Stimulated activated CD8-positive, alpha-beta memory T cell treated with anti-CD3 and anti-CD28 coated beads, Interleukin-7, amount 100 ng/mL, for 4 hours (primary cell): ENCODE measurements at regions not wholly inside any gene's neighbourhood (a gene's known extent, or its start where the extent isn't known, plus 50 kb on each side); places are given as distances from the start of the nearest gene placed in this dataset.
"Not testable (repeated sequence)": the region's sequence is repeated elsewhere in the genome, so short reads cannot be mapped to it uniquely, and the experiment has no call there.

Experiments
- DNase-seq, 2 donors: peaks; one replicate each; pipeline ENCODE4 v3.0.0-alpha.2; 2020; ENCODE audit warnings: low read depth in 2 of 2

DNA sequence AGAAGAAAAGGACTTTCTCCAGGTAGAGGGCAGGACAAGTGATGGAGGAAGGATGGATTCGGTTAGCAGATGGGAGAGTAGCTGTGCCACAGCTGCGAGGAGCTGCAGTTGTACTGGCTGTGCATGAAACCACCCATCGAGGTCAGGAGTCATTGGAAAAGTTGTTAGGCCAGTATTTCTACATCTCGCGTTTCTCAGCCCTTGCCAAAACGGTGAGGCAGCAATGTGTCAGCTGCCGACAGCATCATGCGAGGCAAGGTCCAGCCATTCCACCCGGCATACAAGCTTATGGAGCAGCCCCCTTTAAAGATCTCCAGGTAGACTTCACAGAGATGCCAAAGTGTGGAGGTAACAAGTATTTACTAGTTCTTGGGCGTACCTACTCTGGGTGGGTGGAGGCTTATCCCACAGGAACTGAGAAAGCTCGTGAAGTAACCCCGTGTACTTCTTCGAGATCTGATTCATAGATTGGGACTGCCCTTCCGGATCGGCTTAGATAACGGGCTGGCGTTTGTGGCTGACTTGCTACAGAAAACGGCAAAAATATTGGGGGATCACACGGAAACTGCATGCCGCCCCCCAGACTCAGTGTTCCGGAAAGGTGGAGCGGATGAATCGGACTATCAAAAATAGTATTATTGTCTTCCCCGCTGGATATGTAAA, 105.0 kb upstream of the HMX1 start:
- not testable (repeated sequence) for DNase-seq

DNA sequence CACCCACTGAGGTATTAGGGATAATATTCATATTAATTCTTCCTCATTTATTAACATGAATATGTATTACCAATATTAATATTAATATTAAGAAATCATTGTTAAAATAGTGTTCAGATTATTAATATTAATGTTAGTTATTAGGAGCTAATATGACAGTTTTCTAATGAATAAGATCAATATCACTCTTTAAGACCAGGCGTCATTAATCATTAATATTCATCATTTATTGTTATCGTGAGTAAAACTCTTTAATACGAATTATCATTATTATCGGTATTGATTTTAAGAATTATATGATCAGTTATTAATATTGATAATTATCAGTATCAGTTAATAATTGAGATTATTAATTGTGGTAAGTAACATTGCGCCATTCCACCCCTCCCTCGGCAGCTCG, 101.0 kb upstream of the HMX1 start:
- not testable (repeated sequence) for DNase-seq

DNA sequence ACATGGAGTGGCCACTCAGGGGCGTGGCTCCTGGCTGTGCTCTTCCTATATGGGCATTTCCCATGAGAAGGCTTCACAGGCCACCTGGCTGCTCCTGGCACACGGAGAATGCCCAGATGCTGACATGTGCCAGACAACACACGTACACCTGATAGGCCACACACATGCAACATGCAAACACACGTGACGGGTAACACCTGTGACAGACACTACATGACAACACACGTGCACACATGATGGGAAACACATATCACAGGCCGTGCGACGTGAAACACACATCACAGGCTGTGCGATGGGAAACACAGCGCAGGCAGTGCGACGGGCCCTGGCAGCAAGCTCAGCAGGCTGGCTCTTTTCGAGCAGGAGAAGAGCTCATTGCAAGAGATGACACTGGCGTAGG, 94.3 kb upstream of the HMX1 start:
- not testable (repeated sequence) for DNase-seq

DNA sequence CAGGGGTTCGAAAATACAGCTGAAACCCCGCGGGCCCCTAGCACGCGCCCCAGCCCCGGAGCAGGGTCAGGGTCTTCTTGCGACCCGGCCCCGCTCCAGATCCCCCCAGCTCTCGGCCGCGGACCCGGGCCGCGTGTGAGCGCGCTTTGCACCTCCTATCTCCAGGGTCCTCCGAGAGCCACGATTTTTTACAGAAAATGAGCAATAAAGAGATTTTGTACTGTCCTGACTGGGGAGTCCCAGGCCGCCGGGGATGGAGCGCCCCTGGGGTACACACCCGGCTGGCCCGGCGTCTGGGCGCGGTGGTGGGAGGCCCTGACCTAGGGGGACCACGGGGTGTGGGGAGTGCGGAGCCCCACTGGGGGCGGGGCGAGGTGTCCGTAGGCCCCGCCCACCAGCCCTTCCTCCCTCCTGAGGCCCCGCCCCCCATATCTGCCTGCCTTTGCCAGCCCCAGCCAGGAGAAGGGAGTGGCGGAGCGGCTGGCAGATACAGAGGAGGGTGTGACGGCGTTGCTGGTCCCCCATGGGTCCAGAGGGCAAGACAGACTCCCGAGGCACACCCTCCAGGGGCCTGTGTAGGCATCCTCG, 92.7 kb upstream of the HMX1 start:
- DNase-seq = not testable (repeated sequence)

DNA sequence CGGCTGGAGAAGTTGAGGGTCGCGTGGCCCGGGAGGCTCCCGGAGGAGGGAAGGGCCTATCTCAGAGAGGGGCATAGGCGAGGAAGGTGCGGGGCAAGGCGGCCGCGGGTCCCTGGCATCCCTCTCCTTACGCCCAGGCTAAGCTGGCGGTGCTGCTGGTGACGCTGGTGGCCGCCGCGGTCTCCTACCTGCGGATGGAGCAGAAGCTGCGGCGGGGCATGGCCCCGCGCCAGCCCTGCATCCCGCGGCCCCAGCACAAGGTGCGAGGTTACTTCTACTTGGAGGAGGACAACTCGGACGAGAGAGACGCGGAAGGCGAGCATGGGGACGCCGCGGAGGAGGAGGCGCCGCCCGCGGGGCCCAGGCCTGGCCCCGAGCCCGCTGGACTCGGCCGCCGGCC, 91.9 kb upstream of the HMX1 start:
- DNase-seq = not testable (repeated sequence)

DNA sequence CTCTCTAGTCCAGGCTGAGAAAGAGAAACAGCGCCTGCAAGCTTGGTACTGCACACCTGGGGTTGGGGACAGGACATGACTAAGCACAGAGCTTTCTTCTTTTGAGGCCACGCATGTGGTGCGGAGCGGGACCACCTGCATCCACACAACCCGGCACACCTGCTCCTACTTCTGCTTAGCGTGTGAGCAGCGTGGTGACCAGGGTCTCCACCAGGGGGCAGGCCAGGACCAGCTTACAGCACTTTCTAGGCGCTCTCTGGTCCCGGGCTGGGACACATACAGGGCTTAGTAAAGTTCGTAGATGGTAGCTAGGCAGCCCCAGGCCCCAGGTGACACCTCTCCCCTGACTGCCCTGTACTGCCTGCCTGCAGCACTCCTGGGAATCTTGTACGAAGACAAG, 89.7 kb upstream of the HMX1 start:
- not testable (repeated sequence) for DNase-seq

DNA sequence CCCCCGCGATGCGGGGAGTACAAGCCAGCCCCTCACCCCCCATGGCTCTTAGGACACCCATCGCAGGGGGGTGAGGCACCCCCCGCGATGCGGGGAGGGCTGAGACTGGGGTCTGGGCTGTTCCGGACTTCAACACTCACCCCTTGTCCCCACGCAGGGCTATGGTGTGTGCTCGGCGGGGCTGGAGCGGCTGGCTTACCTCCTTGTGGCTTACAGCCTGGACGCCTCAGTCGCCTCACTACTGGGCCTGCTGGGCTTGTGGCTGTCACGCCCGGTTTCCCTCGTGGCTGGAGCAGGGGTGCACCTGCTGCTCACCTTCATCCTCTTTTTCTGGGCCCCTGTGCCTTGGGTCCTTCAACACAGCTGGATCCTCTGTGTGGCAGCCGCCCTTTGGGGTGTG, 87.8 kb upstream of the HMX1 start:
- not testable (repeated sequence) for DNase-seq

DNA sequence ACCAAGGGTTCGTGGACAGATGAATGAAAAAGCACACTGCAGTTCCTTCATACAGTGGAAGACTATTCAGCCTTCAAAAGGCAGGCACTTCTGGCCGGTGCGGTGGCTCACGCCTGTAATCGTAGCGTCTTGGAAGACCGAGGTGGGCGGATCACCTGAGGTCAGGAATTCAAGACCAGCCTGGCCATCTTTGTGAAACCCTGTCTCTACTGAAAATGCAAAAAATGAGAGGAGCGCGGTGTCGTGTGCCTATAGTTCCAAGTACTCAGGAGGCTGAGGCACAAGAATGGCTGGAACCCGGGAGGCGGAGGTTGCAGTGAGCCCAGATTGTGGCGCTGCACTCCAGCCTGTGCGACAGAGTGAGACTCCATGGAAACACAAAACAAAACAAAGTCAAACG, 82.4 kb upstream of the HMX1 start:
- DNase-seq = not testable (repeated sequence)

DNA sequence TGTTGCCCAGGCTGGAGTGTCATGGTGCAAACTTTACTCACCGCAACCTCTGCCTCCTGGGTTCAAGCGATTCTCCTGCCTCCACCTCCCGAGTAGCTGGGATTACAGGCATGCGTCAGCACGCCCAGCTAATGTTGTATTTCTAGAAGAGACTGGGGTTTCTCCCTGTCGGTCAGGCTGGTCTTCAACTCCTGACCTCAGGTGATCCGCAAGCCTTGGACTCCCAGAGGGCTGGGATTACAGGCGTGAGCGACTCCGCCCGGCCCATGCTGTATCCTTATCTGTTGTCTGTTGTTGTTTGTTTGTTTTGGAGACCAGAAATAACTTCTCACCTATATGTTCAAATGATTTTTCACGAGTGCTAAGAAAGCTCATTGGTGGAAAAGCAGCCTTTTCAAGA, 81.2 kb upstream of the HMX1 start:
- not testable (repeated sequence) for DNase-seq

DNA sequence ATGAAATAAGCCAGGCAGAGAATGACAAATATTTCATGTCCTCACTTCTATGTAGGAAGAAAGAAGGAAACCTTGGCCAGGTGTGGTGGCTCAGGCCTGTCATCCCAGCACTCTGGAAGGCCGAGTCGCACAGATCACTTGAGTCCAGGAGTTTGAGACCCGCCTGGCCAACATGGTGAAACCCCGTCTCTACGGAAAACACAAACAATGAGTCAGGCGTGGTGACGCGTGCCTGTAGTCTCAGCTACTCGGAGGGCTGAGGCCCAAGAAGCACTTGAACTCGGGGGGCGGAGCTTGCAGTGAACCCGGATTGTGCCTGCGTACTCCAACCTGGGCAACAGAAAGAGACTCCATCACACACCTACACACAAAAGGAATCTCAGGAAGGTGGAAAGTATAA, 80.5 kb upstream of the HMX1 start:
- DNase-seq = not testable (repeated sequence)

DNA sequence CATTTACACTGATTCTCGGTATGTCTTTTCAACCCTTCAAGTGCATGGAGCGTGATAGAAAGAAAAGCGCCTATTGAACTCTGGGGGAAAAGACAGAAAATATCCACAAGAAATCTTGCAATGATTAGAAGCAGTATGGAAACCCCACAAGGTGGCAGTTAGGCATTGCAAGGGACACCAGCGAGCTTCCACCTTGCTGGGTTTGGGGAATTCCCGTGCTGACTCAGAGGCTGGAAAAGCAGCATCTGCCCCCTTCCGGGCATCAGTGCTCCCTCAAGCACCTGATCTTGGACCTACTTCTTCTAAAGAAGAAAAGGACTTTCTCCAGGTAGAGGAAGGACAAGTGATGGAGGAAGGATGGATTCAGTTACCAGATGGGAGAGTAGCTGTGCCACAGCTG, 73.9 kb upstream of the HMX1 start:
- not testable (repeated sequence) for DNase-seq

DNA sequence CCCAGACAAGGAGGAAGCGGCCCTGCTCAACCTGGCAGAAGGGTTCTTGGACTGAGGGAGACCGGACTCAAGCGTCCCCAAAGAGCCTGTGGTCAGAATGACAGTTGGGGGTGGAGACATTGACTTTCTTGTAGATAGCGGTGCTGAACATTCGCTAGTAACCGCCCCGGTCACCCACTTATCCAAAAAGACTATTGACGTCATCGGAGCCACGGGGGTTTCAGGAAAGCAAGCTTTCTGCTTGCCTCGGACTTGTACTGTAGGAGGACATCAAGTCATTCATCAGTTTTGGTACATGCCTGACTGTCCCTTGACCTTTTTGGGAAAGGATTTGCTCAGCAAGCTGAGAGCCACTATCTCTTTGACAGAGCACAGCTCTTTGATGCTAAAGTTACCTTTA, 71.7 kb upstream of the HMX1 start:
- DNase-seq = not testable (repeated sequence)

DNA sequence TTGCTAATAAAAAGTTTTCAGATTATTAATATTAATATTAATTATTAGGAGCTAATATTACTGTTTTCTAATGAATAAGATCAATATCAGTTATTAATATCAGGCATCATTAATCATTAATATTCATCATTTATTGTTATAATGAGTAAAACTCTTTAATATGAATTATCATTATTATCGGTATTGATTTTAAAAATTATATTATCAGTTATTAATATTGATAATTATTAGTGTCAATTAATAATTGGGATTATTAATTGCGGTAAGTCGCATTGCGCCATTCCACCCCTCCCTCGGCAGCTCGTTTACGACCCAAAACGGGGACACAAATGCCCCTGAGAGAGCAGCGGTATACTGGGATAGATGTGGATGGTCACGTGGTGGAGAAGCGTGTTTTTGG, 70.4 kb upstream of the HMX1 start:
- DNase-seq = not testable (repeated sequence)

DNA sequence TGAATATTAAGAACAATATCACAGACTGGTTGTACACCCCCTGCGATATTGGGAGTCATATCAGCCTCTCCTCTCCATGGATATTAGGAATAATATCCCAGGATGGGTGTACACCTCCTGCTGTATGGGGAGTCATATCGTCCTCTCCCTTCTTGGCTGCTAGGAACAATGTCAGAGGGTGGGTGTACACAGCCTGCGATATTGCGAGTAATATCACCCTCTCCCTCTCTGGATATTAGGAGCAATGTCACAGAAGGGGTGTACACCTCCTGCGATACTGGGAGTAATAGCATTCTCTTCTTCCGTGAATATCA, 69.8 kb upstream of the HMX1 start:
- not testable (repeated sequence) for DNase-seq

DNA sequence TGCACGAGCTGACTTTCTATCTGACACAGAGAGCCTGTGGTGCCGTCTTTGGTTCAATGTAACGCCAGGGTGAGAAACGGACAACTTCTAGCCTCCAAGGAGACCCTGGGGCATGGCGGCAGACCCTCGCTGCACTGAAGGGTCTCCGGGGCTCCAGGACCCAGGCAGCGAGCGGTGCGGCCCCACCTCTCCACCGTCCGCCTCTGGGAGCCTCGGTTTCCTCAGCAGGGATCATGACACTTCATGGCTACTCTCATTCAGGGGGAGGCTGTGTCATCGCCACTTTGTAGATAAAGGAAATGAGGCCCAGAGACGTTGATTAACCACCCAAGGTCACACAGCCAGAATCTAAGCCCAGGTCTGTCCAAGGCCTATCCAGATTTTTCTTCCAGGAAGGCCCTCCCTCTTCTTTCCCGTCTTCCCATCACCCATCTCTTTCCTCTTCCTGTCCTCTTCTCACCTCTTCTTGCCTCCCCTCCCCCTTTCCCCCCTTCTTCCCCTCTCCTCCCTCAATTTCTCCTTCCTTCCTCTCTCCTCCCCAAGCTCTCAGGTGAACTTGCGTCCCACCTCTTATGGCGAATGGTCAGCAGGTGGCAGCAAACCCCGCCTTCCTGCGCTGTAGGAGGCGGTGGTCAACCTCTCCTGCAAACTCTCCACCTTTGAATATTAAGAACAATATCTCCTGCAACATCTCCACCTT, 69.3 kb upstream of the HMX1 start:
- DNase-seq = no peak

DNA sequence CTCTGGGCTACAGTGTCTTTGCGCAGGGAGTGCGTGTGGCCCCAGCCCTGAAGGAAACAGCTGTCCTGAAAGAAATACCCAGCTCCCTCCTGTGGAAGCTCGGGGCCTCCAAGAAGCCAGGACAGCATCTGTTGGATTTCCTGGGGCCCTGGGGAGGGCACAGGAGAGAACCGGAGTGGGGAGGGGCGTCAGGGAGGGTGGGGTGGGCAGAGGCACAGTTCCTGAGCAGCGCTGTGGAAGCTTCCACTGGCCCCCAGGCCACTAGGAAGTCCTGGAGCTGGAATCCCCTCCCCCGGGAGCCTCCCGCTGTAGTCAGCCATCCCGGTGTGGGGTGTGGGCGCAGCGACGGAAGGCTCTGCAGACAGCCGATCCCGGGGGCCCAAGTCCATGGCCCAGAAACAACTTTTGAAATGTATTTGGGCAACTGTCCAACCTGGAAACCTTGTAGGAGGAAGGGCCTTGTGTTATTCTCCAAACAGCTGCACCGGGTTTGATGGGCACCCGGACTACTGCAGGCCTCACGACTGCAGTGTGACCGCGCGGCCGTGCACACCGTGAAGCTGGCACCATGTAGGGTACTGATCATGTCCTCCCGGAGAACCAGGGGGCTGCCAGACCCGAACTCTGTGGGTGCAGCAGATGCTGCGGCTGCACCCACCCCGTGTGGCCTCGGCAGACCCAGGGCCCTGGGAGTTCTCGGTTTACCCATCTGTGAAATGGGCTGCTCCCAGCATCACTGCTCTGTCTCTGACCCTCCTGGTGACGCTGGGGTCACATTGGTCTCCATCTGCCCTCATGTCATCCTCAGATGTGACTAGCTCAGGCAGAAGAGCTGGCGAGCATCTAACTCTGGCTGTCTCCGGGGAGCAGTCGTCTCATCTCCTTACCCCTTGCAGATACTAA, 68.5 kb upstream of the HMX1 start:
- DNase-seq = no peak

DNA sequence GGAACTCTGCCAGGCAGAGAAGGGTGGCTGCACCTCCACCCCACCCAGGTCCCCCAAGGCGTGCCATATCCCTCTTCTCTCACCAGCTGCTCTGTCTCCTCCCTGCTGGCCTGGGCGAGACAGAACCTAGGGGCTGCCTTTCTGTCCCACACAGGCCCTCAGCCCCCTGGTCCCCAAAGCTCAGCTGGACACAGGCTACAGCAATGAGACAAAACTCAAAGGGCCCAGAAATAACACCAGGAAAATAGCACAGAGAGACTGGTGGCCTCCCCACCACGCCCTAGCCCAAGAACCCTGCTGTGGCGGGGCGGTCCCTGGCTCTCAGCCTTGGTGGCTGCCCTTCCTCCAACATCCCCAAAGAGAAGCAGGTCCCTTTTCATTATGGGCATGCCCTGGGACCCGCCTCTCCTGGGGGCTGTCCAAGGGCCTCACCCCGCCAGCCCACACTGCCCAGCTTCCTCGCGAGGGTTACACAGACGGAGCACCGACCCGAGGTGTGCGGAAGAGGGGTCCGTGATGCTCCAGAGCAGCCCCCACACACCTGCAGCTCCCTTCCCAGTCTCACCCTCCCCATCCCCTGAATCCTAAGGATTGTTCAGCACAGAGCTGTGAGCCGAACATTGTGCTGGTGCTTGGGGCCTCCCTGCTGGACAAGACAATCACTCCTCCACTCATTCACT, 67.7 kb upstream of the HMX1 start:
- DNase-seq = no peak

DNA sequence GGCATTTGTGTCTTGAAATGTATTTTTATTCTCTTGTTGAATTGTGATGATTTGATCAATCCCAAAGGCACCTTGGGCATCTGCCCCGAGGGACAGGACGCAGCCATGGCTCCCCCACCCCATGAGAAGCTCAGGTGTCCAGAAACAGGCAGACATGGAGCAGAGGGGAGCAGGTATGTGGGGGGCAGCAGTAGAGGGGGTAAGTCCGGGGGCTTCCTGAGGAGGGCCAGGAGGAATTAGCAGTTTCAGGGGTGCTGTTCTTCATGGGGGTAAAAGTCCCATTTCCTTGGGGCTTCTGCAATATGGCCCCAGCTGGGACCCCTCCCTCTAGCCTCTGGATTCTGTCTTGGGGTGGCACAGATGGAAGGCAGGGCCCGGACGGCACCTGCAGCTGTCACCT, 67.0 kb upstream of the HMX1 start:
- no peak for DNase-seq

DNA sequence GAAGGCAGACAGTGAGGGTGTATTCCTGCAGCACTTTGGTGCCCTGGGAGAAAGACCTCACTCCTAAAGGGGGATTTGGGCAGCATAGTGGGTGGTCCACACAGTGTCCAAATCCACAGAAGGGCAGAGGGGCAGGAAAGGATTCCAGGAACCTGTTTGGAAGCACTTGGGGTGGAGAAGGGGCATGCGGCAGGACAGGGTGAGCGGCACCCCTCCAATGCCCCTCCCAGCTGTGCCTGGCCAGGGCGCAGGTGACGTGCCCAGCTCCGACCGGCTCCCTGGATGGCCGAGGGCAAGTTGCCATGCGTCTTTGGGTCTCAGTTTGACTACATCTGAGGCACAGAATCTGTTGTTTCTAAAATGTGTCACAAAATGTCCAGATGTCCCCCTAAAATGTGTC, 66.5 kb upstream of the HMX1 start:
- DNase-seq = no peak

DNA sequence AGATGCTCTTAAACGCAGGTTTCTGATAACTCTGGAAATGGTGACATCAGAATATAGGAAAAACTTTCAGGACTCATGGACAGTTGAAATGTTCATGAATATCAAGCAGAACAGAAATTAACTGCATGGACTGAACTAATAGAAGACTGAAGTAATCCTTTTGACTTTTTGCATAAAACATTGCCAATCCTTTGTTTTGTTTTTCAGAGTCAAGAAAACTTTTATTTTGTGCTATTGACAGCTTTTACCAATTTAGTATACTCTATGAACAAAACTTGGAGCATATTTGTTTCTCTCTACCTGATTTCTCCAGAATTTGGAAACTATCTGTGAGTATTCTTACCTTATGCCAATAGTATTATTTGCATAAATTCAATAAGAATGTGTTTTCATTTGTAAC, 61.2 kb upstream of the HMX1 start:
- no peak for DNase-seq

DNA sequence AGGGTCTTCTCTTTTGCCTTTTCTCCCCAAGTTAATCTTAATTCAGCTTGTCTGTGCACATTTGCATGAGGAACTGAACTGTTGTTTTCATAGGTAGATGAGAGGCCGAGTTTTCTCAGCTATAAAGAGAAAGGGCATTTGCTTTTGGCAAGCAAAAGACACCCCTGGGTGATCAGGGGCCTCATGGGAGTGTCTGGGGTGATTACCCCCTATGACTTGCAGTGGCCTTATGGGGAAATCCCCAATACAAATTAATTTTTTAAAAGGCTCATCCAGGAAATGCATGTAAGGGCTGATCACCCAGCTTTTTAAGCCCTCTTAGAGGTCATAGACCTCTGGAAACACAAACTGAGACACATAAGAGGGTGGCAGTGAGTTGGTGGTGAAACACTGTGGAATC, 56.4 kb upstream of the HMX1 start:
- no peak for DNase-seq

DNA sequence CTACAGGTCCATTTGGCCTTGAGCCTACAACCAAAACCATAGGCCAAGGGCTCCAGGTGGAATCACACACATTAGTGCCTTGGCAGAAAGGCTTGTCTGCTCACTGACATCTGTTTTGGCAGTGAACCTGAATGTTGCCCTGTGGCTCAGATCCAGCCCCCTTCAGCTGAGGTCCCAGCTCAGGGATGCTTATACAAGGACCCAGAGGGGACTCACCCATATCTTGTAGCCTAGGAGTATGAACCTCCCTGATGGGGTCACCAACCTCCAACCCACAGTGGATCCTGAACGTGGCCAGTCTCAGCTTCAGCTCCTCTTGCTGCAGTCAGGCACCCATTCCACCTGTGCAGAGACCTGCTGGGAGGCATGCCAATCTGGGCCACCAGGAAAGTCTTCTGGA, 50.8 kb upstream of the HMX1 start:
- no peak for DNase-seq
